Central memory CD8-positive, alpha-beta T cell (primary cell): ENCODE measurements at regions not wholly inside any gene's neighbourhood (a gene's known extent, or its start where the extent isn't known, plus 50 kb on each side); places are given as distances from the start of the nearest gene placed in this dataset.

Experiments
- ATAC-seq: fragments of 150-1000 bp; cut with Tn5 transposase; replicated peaks from 2 replicates; pipeline ENCODE4 v1.10.0; 2022; ENCODE audit warnings: mild to moderate bottlenecking, moderate FRiP score, moderate number of reproducible peaks; ENCODE audit not compliant: poor library complexity, severe bottlenecking; ENCODE audit errors: extremely low read depth
- DNase-seq, 2 donors: peaks; one replicate each; pipeline ENCODE4 v3.0.0; 2021; ENCODE audit warnings: low spot score in 2 of 2
- H3K27ac Mint-ChIP-seq: one replicate; pipeline ENCODE4 v1.8.0; 2022; ENCODE audit warnings: low read depth, mild to moderate bottlenecking, moderate library complexity, mixed read lengths
- H3K27me3 Mint-ChIP-seq: one replicate; pipeline ENCODE4 v1.8.0; 2022; ENCODE audit warnings: mixed read lengths
- H3K36me3 Mint-ChIP-seq: one replicate; pipeline ENCODE4 v1.8.0; 2022; ENCODE audit warnings: mild to moderate bottlenecking, moderate library complexity, mixed read lengths; ENCODE audit not compliant: insufficient read depth
- H3K4me1 Mint-ChIP-seq: one replicate; pipeline ENCODE4 v1.8.0; 2022; ENCODE audit warnings: mixed read lengths
- H3K4me3 Mint-ChIP-seq: one replicate; pipeline ENCODE4 v1.8.0; 2022; ENCODE audit warnings: mild to moderate bottlenecking, moderate library complexity, mixed read lengths
- H3K9me3 Mint-ChIP-seq: one replicate; pipeline ENCODE4 v1.8.0; 2022; ENCODE audit warnings: mixed read lengths

GRCh38 chr14:89060191-89060590 lies 235.7 kb downstream of the TTC8 start:
- ATAC-seq: no peak
- peaks cover 6% of the 10 kb centered on the region for H3K9me3 Mint-ChIP-seq
- no peak for DNase-seq
- H3K27me3 Mint-ChIP-seq: peaks cover 20% of the 10 kb centered on the region
- H3K4me3 Mint-ChIP-seq: no peak overlapping the region
- no peak overlapping the region for H3K27ac Mint-ChIP-seq
- H3K4me1 Mint-ChIP-seq: peaks cover 7% of the 10 kb centered on the region
- H3K36me3 Mint-ChIP-seq: no peaks in the 10 kb centered on the region

GRCh38 chr14:89061696-89062095 lies 237.2 kb downstream of the TTC8 start:
- H3K4me3 Mint-ChIP-seq: no peak overlapping the region
- H3K27me3 Mint-ChIP-seq: peaks cover 20% of the 10 kb centered on the region
- H3K4me1 Mint-ChIP-seq: peaks cover 11% of the 10 kb centered on the region
- DNase-seq: no peak
- no peaks in the 10 kb centered on the region for H3K9me3 Mint-ChIP-seq
- no peak for ATAC-seq
- H3K36me3 Mint-ChIP-seq: no peaks in the 10 kb centered on the region
- H3K27ac Mint-ChIP-seq: no peak overlapping the region

GRCh38 chr14:89065879-89066278 lies 241.4 kb downstream of the TTC8 start:
- Mint-ChIP-seq H3K4me3 (no peak overlapping the region), H3K4me1 (peaks cover 25% of the 10 kb centered on the region), H3K9me3 (no peaks in the 10 kb centered on the region), H3K36me3 (peaks cover 2% of the 10 kb centered on the region), H3K27me3 (peaks cover 42% of the 10 kb centered on the region), H3K27ac (no peak overlapping the region)
- no peak for DNase-seq
- ATAC-seq: no peak

GRCh38 chr14:89067293-89067972 lies 243.0 kb downstream of the TTC8 start:
- H3K27ac Mint-ChIP-seq: peak overlapping the region; percentile 24
- DNase-seq (peak in 1 of 2 donors; percentile 13), ATAC-seq (peak; percentile 82)
- H3K36me3 Mint-ChIP-seq: peaks cover 2% of the 10 kb centered on the region
- peak overlapping the region; percentile 37 for H3K4me3 Mint-ChIP-seq
- peaks cover 56% of the 10 kb centered on the region for H3K27me3 Mint-ChIP-seq
- no peaks in the 10 kb centered on the region for H3K9me3 Mint-ChIP-seq
- peaks cover 25% of the 10 kb centered on the region for H3K4me1 Mint-ChIP-seq

- DNase-seq (no peak), ATAC-seq (no peak)
- Mint-ChIP-seq H3K4me3 (no peak overlapping the region), H3K9me3 (no peaks in the 10 kb centered on the region), H3K36me3 (no peaks in the 10 kb centered on the region), H3K4me1 (no peaks in the 10 kb centered on the region), H3K27me3 (peaks cover 36% of the 10 kb centered on the region), H3K27ac (no peak overlapping the region)
Observed at GRCh38 chr14:89078021-89078795, 253.8 kb downstream of the TTC8 start.

GRCh38 chr14:89085231-89085731 lies 260.8 kb downstream of the TTC8 start:
- no peak for DNase-seq

GRCh38 chr14:89085737-89086382 lies 261.4 kb downstream of the TTC8 start:
- Mint-ChIP-seq H3K36me3 (no peaks in the 10 kb centered on the region), H3K4me3 (no peak overlapping the region), H3K27ac (no peak overlapping the region), H3K9me3 (no peaks in the 10 kb centered on the region), H3K27me3 (peaks cover 17% of the 10 kb centered on the region), H3K4me1 (no peaks in the 10 kb centered on the region)
- ATAC-seq: no peak
- no peak for DNase-seq

More at GRCh38 chr14:89085231-89085731, 260.8 kb downstream of the TTC8 start:
- no peak overlapping the region for H3K27ac Mint-ChIP-seq
- no peaks in the 10 kb centered on the region for H3K36me3 Mint-ChIP-seq
- no peak for ATAC-seq
- peaks cover 20% of the 10 kb centered on the region for H3K27me3 Mint-ChIP-seq
- H3K4me1 Mint-ChIP-seq: no peaks in the 10 kb centered on the region
- H3K9me3 Mint-ChIP-seq: no peaks in the 10 kb centered on the region
- H3K4me3 Mint-ChIP-seq: no peak overlapping the region

GRCh38 chr14:89088530-89088929 lies 264.1 kb downstream of the TTC8 start:
- ATAC-seq: no peak
- no peak overlapping the region for H3K4me3 Mint-ChIP-seq

GRCh38 chr14:89089330-89089729 lies 264.9 kb downstream of the TTC8 start:
- no peak overlapping the region for H3K4me3 Mint-ChIP-seq
- no peak overlapping the region for H3K27ac Mint-ChIP-seq
- no peaks in the 10 kb centered on the region for H3K36me3 Mint-ChIP-seq
- DNase-seq: no peak
- H3K27me3 Mint-ChIP-seq: peaks cover 26% of the 10 kb centered on the region
- H3K9me3 Mint-ChIP-seq: no peaks in the 10 kb centered on the region
- ATAC-seq: no peak
- no peaks in the 10 kb centered on the region for H3K4me1 Mint-ChIP-seq

More at GRCh38 chr14:89088530-89088929, 264.1 kb downstream of the TTC8 start:
- no peak for DNase-seq
- H3K4me1 Mint-ChIP-seq: no peaks in the 10 kb centered on the region
- no peaks in the 10 kb centered on the region for H3K36me3 Mint-ChIP-seq
- no peaks in the 10 kb centered on the region for H3K9me3 Mint-ChIP-seq
- H3K27me3 Mint-ChIP-seq: peaks cover 26% of the 10 kb centered on the region
- H3K27ac Mint-ChIP-seq: no peak overlapping the region

GRCh38 chr14:89091781-89092180 lies 267.3 kb downstream of the TTC8 start:
- no peak for ATAC-seq
- H3K4me3 Mint-ChIP-seq: no peak overlapping the region
- H3K9me3 Mint-ChIP-seq: no peaks in the 10 kb centered on the region
- DNase-seq: no peak
- no peaks in the 10 kb centered on the region for H3K4me1 Mint-ChIP-seq
- peaks cover 9% of the 10 kb centered on the region for H3K27me3 Mint-ChIP-seq
- H3K36me3 Mint-ChIP-seq: no peaks in the 10 kb centered on the region
- no peak overlapping the region for H3K27ac Mint-ChIP-seq

GRCh38 chr14:89093083-89093730 lies 268.8 kb downstream of the TTC8 start:
- Mint-ChIP-seq H3K27ac (no peak overlapping the region), H3K36me3 (no peaks in the 10 kb centered on the region), H3K9me3 (no peaks in the 10 kb centered on the region), H3K4me3 (no peak overlapping the region), H3K4me1 (no peaks in the 10 kb centered on the region), H3K27me3 (peaks cover 9% of the 10 kb centered on the region)
- DNase-seq (no peak), ATAC-seq (no peak)

GRCh38 chr14:89095036-89095435 lies 270.6 kb downstream of the TTC8 start:
- no peaks in the 10 kb centered on the region for H3K9me3 Mint-ChIP-seq
- no peaks in the 10 kb centered on the region for H3K36me3 Mint-ChIP-seq
- no peak overlapping the region for H3K4me3 Mint-ChIP-seq
- no peak overlapping the region for H3K27ac Mint-ChIP-seq
- DNase-seq (no peak), ATAC-seq (no peak)
- H3K4me1 Mint-ChIP-seq: no peaks in the 10 kb centered on the region
- peaks cover 16% of the 10 kb centered on the region for H3K27me3 Mint-ChIP-seq
